ENCODE measurements at regions not wholly inside any gene's neighbourhood (a gene's known extent, or its start where the extent isn't known, plus 50 kb on each side); places are given as distances from the start of the nearest gene placed in this dataset.

GRCh38 chr3:70853161-70853944 lies 540.9 kb upstream of the MDFIC2 start:
- TF ChIP-seq CTCF (IDR thresholded peaks at IDR 0.05; ENCODE audit: insufficient read depth, low read length, poor library complexity, severe bottlenecking), result no peak
- no peak for TF ChIP-seq EZH2phosphoT487 (conservative IDR thresholded peaks at IDR 0.05; ENCODE audit: low read length)

Measured in SU-DHL-6 (cell line).